ENCODE measurements at regions not wholly inside any gene's neighbourhood (a gene's known extent, or its start where the extent isn't known, plus 50 kb on each side); places are given as distances from the start of the nearest gene placed in this dataset.

- no peak for DNase-seq (ENCODE audit: low read depth)
Observed at GRCh38 chrX:88416965-88417364, 330.1 kb upstream of the CPXCR1 start.

GRCh38 chrX:88424071-88424470 lies 323.0 kb upstream of the CPXCR1 start:
- no peak for DNase-seq (ENCODE audit: low read depth)

GRCh38 chrX:88424541-88424940 lies 322.5 kb upstream of the CPXCR1 start:
- DNase-seq (ENCODE audit: low read depth) = no peak

- DNase-seq (ENCODE audit: low read depth) = no peak
Observed at GRCh38 chrX:88425739-88426138, 321.3 kb upstream of the CPXCR1 start.

- no peak for DNase-seq (ENCODE audit: low read depth)
Observed at GRCh38 chrX:88437563-88437962, 309.5 kb upstream of the CPXCR1 start.

- DNase-seq (ENCODE audit: low read depth) = no peak
Observed at GRCh38 chrX:88438209-88438608, 308.8 kb upstream of the CPXCR1 start.

- DNase-seq (ENCODE audit: low read depth) = no peak
Observed at GRCh38 chrX:88439935-88440334, 307.1 kb upstream of the CPXCR1 start.

All from stimulated activated CD8-positive, alpha-beta memory T cell treated with anti-CD3 and anti-CD28 coated beads, Interleukin-4, amount 100 ng/mL, for 24 hours (primary cell).